Iris pigment epithelial cell (primary cell): ENCODE measurements at regions not wholly inside any gene's neighbourhood (a gene's known extent, or its start where the extent isn't known, plus 50 kb on each side); places are given as distances from the start of the nearest gene placed in this dataset.
A peak's percentile ranks its signal among the peaks of the same experiment; 100 is the strongest.
"Not testable (repeated sequence)": the region's sequence is repeated elsewhere in the genome, so short reads cannot be mapped to it uniquely, and the experiment has no call there.

ENCODE experiments used
- DNase-seq: peaks from one replicate; pipeline ENCODE4 v3.0.0-alpha.2; 2011; ENCODE audit warnings: low read depth

DNA sequence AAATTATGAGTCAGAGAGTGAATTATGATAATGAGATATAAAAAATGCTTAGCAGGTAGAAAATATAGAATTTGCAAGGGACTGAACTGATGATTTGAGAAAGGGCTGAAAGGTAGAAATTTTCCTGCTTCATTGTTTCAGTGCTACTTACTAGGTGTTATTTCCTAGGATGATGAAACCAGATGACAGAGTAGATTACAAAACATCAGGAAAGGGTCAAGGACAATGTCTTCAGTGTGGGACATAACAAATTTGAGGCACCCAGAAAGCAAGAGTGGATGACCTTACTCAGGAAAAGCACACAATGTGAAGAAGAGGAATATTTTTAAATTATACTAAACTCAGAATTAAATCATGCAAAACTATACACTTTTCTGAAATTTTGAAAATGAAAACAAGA, 102.1 kb downstream of the SHCBP1 start:
- no peak for DNase-seq

DNA sequence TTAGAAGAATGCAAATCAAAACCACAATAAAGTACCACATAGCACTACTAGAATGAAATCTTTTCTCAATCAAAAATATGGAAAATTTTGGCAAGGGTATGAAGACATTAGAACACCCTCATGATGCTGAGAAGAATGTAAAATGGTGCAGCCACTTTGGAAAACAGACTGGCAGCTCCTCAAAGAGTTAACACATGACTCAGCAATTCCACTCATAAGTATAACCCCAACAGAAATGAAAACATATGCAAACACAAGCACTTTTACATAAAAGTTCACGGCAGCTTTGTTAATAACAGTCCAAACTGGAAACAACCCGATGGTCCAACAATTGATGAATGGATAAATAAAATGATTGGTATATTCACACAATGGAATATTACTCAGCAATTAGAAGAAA, 124.5 kb downstream of the SHCBP1 start:
- no peak for DNase-seq

DNA sequence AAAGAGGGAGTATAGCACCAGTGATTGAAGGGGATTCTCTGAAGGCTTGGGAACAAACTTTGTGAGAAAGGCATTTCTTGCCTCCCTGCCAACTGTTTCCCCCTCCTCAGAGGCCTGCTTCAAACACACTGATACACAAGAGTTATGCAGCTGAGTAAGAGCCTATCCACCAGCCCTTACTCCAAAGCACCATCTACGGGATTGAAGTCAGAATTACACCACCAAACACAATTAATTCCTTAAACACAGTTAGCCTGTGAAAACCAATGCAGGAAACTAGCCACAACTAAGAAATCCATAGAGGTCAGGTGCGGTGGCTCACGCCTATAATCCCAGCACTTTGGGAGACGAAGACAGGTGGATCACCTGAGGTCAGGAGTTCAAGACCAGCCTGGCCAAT, 138.3 kb downstream of the SHCBP1 start:
- no peak for DNase-seq

DNA sequence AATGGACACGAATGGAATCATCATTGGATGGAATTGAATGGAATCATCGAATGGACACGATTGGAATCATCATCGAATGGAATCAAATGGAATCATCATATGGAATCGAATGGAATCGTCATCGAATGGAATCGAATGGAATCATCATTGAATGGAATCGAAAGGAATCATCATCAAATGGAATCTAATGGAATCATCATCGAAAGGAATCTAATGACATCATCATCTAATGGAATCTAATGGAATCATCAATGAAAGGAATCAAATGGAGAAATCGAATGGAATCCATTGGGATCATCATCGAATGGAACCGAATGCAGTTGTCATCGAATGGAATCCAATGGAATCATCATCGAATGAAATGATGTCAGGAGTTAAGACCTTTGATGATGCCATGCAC, 154.9 kb downstream of the SHCBP1 start:
- DNase-seq = no peak

DNA sequence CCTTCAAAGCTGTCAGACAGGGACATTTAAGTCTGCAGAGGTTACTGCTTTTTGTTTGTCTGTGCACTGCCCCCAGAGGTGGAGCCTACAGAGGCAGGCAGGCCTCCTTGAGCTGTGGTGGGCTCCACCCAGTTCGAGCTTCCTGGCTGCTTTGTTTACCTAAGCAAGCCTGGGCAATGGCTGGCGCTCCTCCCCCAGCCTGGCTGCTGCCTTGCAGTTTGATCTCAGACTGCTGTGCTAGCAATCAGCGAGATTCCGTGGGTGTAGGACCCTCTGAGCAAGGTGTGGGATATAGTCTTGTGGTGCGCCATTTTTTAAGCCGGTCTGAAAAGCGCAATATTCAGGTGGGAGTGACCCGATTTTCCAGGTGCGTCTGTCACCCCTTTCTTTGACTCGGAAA, 166.4 kb downstream of the SHCBP1 start:
- DNase-seq = not testable (repeated sequence)

DNA sequence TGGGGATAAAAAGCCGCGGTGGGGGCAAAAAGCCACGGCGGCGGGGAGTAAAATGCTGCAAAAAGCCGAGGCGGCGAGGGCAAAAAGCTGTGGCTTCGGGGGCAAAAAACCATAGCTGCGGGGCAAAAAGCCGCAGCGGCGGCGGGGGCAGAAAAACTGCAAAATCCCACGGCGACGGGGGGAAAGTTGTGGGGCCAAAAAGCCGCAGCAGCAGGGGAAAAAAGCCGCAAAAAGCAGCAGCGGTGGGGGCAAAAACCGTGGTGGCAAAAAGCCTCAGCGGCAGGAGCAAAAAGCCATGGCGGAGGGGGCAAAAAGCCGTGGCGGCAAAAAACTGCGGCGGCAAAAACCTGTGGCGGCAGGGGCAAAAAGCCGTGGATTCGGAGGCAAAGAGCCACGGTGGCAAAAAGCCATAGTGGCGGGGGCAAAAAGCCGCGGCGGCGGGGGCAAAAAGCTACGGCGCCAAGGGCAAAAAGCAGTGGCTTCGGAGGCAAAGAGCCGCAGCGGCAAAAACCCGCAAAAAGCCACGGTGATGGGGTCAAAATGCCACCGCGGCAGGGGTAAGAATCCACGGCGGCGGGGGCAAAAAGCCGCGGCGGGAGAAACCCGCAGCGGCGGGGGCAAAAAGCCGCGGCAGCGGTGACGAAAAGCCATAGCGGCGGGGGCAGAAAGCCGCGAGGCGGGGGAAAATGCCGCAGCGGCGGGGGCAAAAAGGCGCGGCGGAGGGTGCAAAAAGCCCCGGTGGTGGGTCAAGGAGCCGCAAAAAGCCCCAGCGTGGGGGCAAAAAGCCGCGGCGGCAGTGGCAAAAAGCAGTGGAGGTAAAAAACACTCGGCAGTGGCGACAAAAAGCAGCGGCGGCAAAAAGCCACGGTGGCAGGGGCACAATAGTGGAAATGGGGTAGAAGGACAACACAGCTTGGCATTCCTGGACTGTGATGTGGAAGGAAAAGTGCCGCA, 192.8 kb downstream of the SHCBP1 start:
- no peak for DNase-seq

DNA sequence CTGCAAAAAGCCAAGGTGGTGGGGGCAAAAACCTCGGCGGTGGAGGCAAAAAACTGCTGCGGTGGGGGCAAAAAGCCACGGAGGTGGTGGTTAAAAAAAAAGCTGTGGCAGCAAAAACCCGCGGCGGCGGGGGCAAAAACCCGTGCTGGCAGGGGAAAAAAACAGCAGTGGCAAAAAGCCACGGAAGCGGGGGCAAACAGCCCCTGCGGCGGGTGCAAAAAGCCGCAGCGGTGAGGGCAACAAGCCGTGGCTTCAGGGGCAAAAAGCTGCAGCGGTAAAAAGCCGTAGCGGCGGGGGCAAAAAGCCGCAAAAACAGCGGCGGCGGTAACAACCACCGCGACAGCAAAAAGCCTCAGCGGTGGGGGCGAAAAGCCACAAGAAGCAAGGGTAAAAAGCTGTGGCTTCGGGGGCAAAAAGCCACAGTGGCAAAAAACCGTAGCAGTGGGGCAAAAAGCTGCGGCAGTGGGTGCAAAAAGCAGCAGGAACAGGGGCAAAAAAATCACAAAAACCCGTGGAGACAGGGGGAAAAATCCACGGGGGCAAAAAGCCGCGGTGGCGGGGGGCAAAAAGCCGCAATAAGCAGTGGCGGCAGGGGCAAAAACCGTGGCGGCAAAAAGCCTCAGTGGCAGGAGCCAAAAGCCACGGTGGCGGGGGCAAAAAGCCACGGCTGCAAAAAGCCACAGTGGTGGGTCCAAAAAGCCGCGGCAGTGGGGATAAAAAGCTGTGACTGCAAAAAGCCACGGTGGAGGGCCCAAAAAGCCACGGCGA, 193.7 kb downstream of the SHCBP1 start:
- DNase-seq = no peak

DNA sequence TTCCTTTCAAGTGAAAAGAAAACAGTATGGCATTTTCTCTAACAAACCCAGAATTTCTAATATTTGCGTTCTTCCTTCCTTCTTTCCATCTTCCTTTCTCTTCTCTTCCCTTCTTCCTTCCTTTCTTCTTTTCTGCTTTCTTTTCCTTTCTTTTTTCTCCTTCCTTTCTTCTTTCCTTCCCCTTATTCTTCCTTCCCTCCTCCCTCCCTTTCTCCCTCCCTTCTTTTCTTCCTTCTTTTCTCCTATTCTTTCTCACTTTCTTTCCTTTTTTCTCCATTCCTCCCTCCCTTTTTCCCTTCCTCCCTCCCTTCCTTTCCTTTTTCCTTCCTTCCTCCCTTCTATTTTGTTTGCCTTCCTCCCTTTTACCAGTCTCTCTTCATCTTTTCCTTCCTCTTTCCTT, 194.8 kb downstream of the SHCBP1 start:
- DNase-seq = no peak

DNA sequence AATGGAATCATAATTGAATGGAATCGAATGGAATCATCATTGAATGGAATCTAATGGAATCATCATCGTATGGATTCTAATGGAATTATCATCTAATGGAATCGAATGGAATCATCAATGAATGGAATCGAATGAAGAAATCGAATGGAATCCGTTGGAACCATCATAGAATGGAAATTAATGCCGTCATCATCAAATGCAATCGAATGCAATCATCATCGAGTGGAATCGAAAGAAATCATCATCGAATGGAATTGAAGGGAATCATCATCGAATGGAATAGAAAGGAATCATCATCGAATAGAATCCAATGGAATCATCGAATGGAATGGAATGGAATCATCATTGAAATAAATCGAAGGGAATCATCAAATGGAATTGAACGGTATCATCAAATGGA, 217.2 kb downstream of the SHCBP1 start:
- no peak for DNase-seq

DNA sequence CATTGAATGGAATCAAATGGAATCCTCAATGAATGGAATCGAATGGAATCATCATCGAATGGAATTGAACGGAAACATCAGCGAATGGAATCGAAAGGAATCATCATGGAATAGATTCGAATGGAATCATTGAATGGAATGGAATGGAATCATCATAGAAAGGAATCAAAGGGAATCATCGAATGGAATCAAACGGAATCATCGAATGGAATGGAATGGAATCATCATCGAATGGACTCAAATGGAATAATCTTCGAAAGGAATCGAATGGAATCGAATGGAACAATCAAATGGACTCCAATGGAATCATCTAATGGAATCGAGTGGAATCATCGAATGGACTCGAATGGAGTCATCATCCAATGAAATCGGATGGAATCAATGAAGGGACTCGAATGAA, 222.6 kb downstream of the SHCBP1 start:
- not testable (repeated sequence) for DNase-seq

DNA sequence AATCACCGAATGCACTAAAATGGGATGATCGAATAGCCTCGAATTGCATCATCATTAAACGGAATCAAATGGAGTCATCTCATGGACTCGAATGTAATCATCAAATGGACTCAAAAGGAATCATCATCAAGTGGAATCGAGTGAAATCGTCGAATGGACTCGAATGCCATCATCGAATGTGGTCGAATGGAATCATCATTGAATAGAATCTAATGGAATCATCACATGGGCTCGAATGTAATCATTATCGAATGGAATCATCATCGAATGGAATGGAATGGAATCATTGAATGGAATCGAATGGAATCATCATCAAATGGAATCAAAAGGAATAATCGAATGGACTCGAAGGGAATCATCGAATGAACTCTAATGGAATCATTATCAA, 224.3 kb downstream of the SHCBP1 start:
- DNase-seq = not testable (repeated sequence)

DNA sequence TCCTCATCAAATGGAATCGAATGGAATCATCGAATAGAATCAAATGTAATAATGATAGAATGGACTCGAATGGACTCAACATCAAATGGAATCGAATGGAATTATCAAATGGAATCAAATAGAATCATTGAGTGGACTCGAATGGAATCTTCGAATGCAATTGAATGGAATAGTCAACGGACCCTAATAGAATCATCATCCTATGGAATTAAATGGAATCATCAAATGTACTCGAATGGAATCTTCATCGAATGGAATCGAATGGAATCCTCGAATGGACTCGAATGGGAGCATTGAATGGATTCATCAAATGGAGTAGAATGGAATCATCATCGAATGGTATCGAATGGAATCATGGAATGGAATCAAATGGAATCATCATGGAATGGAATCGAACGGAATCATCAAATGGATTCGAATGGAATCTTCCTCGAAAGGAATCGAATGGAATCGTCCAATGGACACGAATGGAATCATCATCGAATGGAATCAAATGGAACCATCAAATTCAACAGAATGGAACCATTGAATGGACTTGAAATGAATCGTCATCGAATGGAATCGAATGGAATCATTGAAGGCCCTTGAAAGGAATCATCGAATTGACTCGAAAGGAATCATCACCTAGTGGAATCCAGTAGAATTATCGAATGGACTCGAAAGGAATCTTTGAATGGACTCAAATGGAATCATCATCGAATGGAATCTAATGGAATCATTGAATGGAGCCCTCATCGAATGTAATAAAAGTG, 224.9 kb downstream of the SHCBP1 start:
- DNase-seq = not testable (repeated sequence)

DNA sequence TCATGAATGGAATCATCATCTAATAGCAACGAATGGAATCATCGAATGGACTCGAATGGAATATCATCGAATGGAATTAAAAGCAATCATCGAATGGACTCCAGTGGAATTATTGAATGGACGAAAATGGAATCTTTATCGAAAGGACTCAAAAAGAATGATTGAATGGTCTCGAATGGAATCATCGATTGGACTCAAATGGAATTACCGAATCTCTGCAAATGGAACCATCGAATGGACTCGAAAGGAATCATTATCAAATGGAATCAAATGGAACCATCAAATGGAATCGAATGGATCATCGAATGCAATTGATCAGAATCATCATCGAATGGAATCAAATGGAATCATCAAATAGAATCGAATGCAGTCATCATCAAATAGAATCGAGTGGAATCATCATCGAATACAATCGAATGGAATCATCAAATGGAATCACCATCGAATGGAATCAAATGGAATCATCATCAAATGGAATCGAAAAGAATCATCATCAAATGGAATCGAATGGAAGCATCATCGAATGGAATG, 225.7 kb downstream of the SHCBP1 start:
- peak; percentile 9 for DNase-seq

DNA sequence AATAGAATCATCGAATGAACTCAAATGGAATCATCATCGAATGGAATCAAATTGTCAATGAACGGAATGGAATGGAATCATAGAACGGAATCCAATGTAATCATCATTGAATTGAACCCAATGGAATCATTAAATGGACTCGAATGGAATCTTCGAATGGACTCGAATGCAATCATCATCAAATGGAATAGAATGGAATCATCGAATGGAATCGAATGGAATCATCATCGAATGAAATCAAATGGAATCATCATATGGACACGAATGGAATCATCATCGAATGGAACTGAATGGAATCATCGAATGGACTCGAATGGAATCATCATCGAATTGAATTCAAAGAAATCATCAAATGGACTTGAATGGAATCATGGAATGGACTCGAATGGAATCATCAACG, 226.2 kb downstream of the SHCBP1 start:
- DNase-seq = not testable (repeated sequence)

DNA sequence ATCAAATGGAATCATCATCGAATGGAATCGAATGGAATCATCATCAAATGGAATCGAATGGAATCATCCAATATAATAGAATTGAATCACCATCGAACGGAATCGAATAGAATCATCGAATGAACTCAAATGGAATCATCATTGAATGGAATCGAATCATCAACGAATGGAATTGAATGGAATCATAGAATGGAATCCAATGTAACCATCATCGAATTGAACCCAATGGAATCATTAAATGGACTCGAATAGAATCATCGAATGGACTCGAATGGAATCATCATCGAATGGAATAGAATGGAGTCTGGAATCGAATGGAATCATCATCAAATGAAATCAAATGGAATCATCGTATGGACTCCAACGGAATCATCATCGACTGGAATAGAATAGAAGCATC, 227.0 kb downstream of the SHCBP1 start:
- not testable (repeated sequence) for DNase-seq

DNA sequence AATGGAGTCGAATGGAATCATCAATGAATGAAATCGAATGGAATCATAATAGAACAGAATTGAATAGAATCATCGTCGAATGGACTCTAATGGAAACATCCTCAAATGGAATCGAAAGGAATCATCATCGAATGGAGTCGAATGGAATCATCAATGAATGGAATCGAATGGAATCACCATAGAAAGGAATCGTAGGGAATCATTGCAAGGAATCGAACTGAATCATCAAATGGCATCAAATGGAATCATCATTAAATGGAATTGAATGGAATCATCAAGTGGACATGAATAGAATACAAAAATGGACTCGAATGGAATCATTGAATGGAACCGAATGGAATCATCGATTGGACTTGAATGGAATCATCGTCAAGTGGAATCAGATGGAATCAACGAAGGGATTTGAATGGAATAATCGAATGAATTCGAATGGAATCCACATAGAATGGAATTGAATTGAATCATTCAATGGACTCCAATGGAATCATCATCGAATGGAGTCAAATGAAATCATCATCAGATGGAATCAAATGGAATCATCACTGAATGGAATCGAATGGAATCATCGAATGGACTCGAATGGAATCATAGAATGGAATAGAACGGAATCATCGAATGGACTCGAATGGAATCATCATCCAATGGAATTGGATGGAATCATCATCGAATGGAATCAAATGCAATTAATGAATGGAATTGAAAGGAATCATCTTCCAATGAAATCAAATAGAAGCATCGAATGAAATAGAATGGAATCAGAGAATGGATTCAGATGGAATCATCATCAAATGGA, 228.1 kb downstream of the SHCBP1 start:
- peak; percentile 28 for DNase-seq

DNA sequence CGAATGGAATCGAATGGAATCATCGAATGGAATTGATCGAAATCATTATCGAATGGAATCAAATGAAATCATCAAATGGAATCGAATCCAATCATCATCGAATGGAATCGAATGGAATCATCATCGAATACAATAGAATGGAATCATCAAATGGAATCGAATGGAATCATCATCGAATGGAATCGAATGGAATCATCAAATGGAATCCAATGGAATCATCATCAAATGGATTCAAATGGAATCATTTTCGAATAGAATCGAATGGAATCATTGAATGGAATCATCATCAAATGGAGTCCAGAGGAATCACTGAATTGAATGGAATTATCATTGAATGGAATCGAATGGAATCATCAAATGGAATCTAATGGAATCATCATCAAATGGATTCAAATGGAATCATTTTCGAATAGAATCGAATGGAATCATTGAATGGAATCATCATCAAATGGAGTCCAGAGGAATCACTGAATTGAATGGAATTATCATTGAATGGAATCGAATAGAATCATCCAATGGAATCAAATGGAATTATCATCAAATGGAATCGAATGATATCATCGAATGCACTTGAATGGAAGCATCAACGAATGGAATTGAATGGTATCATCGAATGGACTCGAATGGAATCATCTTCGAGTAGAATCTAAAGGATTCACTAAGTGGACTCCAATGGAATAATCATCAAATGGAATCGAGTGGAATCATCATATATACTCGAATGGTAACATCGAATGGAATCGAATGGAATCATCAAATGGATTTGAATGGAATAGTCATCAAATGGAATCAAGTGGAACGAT, 230.3 kb downstream of the SHCBP1 start:
- not testable (repeated sequence) for DNase-seq

DNA sequence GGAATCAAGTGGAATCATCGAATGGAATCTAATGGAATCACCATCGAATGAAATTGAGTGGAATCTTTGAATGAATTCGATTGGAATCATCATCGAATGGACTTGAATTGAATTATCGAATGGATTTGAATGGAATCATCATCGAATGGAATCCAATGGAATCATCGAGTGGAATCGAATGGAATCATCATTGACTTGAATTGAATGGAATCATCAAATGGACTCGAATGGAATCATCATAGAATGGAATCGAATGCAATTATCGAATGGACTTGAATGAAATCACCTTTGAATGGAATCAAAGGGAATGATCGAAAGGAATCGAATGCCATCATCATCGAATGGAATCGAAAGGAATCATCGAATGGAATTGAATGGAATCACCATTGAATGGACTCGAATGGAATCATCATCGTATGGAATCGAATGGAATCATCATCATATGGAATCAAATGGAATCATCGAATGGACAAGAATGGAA, 231.6 kb downstream of the SHCBP1 start:
- peak; percentile 90 for DNase-seq

DNA sequence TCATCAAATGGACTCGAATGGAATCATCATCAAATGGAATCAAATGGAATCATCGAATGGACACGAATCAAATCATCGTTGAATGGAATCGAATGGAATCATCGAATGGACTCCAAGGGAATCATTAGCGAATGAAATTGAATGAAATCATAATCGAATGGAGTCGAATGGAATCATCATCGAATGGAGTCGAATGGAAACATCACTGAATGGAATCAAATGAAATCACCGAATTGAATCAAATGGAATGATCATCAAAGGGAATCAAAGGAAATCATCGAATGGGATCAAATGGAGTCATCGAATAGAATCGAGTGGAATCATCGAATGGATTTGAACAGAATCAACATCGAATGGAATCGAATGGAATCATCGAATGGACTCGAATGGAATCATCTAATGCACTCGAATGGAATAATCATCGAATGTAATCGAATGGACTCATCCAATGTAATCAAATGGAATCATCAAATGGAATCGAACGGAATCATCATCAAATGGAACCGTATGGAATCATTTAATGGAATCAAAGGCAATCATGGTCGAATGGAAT, 232.2 kb downstream of the SHCBP1 start:
- not testable (repeated sequence) for DNase-seq

DNA sequence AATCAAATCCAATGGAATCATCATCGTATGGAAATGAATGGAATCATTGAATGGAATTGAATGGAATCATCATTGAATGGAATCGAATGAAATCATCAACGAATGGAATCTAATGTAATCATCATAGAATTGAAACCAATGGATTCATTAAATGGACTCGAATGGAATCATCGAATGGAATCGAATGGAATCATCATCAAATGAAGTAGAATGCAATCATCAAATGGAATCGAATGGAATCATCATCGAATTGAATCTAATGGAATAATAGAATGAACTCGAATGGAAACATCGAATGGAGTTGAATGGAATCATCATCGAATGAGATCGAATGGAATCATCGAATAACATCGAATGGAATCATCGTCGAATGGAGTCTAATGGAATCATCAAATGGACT, 232.8 kb downstream of the SHCBP1 start:
- not testable (repeated sequence) for DNase-seq
